HG02642 (cell line): ENCODE measurements at regions not wholly inside any gene's neighbourhood (a gene's known extent, or its start where the extent isn't known, plus 50 kb on each side); places are given as distances from the start of the nearest gene placed in this dataset.

Experiments used
- ATAC-seq: cut with Tn5 transposase; IDR thresholded peaks from one replicate; pipeline ENCODE4 v1.9.1; 2021; ENCODE audit warnings: mild to moderate bottlenecking; ENCODE audit not compliant: unreplicated experiment, poor library complexity

DNA sequence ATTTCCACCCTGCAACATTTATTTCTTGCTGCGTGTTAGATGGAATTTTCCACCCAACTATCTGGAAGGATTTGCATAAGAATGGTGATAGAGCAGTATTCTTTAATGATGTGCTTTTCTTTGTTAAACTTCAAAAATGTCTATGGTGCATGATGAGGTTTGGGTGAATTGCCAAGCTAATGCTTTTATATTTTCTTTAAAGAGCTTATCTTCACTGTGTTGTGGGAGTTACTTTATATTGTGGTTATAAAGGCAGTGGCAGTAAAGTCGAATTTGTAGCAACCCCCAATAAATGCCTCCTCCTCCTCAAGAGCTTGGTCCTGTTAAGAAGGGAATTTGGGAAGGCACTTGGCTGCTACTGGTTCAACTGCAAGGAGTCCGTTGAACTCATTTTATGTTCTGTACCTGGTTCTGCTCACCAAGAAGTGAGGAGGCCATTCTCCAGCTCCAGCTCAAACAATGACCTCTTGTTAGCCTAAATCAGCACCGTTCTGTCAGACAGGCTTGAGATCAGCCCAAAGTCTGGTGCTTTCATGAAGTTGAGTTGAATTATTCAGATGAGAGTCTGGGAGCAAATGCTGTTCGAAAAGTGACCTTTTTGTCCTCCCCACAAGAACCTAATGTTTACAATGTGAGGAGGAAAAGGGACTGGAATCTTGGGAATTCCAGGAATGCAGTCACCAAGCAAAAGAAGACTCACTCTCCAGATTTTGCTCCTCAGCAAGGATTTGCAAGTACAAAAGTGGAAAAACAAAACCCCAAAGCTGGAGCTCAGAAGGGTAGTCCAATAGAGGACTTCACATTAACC, 217.0 kb downstream of the TMEM38B start:
- no peak for ATAC-seq

DNA sequence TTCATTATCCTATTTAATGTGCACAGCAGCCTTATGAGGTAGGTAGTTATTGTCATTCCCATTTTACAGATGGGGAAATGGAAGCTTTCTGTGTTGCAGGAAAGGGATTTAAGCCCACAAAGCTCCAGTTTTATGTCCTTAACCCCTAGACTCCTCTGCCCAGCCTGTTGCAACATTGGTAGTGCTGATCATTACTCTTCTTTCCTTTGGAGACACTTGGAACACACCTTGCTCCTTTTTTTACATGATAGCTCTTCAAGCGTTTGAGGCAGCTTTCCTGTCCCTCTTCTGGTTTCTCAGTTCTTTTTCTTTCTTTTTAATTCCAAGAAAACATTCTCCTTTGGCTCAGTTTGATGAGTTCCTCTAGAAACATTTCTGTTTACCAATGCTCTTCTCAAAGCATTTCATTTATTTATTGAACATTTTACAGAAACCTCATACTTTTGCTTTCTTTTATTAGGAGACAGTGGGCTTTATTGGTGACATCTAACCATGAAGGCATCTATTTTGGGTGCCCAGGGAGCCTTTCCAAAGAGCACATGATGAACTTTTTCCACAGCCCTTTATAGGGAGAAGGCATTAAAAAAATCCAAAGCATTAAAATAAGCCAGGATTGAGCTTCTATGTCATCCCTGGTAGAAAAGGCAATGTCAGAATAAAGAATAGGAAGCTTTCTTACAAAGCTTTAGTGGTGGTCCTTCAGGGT, 218.0 kb downstream of the TMEM38B start:
- no peak for ATAC-seq

DNA sequence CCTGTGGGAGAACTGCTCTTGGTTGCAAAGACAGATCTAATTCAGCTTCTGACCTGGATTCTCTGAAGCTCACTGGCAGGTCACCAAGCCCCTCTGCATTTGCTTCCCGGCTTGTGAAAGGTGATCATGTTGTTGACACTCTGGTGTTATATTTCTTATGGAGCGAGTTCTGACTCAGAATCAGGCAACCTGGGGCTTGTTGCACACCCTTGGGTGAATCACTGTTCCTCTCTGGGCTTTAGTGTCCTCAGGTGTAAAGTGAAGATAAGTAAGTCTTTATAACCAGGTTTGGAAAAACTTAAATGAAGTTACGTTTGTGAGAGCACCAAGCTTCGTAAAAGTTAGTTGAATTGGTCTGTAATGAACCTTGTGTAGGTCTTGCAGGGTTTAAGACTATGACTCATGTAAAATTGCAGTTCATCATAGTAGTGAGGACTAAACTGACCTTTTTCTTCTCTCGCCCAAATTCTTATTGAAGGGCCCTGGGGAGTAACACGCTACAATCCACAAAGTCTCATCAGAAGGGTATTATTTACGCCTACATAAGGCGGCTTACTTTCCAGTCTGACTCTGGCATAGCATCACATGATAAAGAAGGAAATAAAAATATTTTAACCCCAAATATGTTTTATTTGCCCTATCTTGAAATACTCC, 218.6 kb downstream of the TMEM38B start:
- no peak for ATAC-seq

DNA sequence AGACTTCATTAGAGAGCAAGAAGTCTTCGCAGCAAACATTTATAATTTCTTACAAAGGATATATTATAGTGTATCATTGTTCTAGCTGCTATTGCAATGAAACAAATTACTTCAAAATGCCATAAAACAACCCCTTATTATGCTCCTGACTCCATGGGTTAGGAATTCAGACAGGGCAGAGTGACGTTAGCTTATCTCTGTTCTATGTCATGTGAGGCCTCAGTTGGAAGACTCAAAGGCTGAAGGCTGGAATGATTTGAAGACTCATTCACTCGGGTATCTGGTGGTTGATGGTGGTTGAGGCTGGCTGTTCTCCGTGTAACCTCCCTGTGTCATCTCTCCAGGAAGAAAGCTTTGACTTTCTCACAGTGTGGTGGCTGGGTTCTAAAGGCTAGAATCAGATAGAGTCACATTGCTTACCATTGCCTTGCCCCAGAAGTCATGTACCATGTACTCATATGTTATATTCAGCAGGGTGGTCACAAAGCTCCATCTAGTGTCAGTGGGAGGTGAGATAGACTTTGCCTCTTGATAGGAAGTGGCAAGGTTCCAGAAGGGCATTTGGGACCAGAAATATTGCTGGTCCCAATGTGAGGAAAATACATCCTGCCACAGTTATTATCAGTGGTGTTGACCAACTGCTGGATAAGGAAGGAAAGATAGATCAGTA, 226.9 kb downstream of the TMEM38B start:
- no peak for ATAC-seq

DNA sequence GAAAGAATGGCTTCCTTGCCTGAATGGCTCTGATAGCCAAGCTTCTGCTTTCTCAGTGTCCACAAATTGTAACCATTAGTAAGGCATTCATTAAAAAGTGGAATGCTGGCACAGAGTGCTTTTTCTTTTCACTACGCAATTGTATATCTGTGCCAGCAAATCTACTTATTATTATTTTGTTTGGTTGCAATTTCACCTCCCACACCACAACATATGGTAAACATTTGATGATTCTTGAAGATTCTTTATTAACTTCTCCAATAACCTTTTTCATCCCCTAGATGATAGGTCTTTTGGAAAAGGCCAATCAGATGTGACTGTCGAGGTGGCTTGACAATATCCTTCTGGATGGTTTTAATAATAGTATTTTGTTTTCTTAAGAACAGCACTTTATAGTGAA, 234.1 kb downstream of the TMEM38B start:
- ATAC-seq = no peak

DNA sequence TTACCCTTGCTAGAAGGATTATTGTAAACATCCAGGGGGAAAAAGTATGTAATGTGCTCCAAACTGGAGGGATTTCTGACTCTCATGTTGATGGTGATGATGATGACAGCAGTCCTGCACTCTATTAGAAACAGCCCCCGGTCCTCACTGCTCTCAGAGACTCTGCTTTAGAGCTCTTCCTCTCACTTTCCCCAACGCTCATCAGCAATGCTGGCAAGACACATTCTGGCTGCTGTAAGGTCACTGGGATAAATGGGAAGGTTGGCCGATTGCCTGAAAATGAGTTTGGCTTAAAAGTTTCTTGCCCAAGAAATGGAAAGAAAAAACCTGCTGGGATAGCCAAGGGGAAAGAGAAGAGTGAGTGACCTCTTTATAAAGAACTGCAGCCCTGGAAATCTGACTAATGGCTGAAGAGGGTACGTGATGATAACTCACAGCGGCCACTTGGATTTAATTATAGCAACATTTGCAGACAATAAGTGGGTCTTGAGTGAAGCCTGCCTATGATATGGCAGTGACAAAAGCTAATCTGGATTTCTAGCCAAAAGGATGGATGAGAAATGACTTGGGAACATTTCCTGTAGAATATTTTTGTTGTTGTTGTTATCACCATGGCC, 235.8 kb downstream of the TMEM38B start:
- ATAC-seq = no peak

DNA sequence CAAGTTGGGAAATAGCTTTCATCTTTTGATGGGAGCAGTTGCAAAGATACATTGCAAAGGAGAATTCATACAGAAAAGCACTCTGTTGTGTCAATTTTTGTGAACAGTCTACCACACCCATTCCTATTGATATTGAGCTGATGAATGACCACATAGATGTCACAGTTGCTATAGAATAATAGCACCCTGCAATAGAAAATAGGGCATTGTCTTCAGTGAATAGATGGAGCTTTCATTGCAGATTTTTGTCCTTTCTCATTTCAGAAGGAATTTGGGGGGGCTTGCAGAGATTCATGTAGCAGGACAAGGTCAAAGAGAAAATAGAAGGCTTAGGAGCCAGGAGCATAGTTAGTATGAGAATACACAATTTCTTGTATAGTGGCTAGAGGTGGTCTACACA, 237.9 kb downstream of the TMEM38B start:
- ATAC-seq = no peak

DNA sequence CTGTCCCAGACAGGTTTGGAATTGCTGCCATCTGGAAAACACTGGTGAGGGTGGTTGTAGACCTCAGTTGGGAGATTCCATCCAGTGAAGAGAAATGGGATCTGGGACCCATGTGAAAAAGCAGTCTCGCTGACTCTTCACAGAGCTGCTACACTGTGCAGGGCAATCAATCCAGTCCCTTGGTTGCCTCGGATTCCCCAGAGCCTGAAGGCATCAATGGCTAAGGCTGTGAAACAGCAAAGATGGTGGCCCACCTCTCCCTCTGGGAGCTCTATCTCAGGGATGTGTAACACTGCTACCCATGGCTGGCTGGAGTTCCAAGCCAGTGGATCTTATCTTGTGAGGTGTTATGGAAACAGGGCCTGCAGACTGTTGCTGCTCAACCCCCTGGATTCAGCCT, 256.1 kb downstream of the TMEM38B start:
- no peak for ATAC-seq

DNA sequence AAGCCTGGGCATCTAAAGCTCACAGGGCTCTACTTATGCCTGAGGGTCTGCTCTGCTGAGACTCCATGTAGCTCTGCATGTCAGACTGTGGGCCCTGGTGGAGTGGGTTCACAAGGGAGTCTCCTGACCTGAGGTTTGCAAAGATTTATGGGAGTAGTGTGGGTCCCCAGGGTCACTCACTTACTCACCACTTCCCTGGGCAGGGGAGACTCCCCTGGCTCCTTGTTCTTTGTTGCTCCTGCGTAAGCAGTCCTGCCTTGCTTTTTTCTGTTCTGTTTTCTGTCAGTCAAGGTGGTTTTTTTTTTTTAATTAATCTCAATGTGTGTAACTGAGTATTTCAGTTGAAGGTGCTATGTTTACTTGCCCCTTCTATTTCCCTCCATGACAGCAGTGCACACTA, 256.6 kb downstream of the TMEM38B start:
- no peak for ATAC-seq

DNA sequence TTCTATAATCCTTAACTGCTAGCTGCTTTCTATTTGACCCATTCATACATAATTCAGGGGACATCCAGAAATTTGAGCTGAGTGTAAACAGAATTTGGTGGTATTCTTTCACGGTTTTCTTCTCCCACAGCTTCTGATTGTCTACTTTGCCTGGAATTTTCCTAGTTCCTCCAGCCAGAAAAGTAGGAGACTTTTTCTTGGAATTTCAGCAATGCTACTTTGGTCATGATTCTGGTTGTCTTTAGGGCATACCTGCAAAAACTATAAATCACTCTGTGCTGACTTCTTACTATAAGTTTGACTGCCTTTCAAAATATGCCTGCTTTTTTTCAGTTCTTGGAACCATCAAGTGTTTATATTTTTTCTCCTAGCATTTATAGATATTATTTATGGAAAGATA, 260.2 kb downstream of the TMEM38B start:
- ATAC-seq = no peak

DNA sequence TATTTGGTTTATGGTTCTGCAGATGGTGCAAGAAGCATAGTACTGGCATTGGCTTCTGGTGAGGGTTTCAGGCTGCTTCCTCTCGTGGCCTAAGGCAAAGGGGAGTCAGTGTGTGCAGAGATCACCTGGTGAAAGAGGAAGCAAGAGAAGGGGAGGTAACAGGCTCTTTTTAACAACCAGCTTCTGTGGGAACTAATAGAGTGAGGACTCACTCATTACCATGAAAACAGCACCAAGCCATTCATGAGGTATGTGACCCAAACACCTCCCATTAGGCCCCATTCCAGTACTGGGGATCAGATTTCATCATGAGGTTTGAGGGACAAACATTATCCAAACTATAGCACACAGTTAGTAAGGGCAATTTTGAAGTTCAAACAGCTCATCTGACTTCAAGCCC, 263.5 kb downstream of the TMEM38B start:
- no peak for ATAC-seq

DNA sequence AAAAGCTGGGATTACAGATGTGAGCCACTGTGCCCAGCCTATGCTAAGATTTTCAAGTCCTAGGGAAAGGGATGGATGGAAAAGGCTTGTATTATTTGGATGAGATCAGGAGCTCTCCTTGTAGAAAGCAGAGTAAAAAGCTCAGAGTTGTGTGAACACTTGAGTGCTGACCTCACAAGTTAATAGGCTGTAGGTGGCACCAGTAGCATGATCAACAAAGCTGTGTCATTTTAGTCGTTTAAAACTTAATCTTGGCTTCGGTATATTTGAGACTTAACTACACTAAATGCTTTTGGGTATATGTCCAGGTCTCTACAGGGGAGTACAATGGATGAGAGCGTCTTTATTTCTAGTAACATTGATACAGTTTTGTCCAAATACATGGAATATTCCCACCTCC, 264.2 kb downstream of the TMEM38B start:
- ATAC-seq = no peak

DNA sequence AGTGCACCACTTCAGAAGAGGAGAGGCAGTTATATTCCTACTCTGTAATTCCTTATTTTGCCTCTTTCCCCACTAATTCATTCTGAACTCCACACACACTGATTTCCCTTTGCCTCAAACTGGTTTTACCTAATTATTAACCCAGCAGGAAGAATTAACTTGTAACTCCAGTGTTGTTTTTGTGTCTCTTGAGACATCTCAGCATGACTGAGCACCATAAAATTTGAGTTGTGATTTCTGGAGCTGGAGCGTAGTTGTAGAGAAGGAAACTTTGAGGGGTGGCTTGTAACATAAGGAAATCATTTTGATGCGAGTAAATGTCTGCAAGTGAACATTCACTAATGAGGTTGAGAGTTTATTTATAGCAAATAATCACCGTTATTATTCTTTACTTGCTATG, 265.2 kb downstream of the TMEM38B start:
- ATAC-seq = no peak

DNA sequence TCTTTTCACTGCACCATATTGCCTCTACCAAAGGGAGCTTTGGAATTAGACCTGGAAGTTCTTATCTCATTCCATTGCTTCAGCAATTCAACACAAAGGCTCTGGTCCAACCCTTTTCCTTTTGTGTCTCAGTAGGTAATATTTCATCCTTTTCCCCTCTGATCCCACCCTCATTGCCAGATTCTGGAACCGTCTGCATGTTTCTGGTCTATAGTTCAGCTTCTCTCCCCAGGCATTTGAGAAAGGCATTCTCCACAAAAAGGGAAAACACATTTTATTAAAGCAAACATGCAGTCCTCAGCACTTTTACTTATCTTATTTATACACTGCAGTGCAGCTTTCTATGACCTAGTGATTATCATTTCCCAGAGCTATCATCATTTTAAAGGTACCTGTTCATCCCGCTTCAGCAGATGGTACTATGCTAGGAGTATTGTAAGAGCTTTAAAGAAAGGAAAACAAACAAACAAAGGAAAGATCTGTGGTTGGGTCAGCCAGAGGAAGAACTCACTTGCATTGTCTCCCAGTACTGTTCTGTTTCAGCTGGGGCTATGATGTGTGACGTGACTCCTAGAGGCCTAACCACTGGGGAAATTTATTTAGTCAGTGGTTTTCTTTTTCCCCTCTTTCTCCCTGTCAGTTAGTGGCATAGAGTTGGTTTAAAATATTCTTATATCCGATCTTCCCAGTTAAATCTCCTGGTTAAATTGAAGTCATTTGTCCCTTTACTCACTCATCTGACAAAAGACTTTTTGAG, 269.2 kb downstream of the TMEM38B start:
- ATAC-seq = no peak

DNA sequence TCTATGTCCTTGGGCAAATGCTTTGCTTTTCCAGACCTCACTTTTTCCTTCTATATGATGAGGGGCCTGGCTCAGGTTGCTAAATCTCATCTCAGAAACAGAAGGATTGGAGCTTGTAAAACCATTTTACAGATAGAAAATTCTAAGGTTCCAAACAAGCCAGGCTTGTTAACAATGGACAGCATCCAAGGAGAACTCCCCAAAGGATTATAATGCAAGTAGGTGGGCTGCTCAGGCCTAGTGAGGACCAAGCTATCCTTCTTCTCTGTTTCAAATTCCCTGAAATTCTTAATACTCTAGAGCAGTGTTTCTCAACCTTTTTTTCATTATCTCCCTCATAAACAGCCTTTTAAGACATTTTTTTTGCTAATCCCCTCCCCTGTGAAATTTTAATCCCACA, 269.8 kb downstream of the TMEM38B start:
- no peak for ATAC-seq

DNA sequence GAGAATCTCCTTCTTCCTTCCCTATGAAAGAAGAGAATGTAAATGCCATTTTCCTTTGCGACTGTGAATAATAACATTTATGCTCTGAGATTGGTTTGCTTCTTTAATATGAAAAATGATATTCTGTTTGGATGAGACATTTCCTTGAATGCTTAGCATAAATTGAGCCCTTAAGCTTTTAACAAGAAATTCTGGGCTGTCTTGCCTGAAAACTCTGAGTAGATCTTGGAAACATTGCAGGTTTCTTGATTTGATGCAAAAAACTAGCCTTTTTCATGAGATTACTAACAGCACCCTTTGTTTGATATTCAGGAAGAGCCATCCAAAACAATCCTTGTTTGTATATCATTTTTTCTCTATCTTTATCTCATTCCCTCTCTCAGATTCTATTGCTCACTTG, 272.5 kb downstream of the TMEM38B start:
- no peak for ATAC-seq

DNA sequence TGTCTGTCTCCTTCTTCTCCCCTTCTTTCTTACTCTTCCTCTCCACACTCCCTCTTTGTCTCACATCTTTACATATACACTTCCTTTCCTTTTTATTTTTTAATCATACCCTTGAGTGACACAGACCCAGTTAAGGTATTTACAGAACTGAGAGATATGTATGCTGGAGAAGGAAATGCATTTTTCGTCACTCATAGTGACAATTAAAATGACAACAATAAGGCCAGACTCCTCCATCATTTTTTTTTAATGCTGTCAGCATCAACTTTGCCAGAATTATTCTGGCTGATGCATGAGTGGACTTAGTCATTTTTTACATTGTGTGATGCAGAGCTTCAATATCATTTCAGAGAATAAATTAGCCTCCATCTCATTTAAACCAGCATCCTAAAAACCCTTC, 272.9 kb downstream of the TMEM38B start:
- no peak for ATAC-seq

DNA sequence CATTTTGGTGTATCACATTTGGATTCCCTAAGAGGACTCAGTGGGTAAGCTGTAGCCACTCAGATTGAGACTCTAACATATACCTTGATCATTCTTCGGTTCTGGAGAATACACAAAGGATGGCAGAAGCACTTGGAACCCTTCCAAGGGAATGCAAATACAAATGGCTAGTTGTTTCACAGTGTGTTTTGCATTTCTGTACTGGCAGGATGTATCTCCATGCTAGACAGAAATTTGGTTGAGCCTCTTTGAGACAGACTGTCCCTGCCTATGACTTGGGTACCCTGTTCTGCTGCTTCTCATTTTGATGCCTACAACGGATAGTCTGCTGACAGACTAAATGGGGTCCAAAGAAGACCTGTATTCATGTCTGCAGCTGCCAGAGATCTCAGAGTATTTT, 273.5 kb downstream of the TMEM38B start:
- ATAC-seq = no peak

DNA sequence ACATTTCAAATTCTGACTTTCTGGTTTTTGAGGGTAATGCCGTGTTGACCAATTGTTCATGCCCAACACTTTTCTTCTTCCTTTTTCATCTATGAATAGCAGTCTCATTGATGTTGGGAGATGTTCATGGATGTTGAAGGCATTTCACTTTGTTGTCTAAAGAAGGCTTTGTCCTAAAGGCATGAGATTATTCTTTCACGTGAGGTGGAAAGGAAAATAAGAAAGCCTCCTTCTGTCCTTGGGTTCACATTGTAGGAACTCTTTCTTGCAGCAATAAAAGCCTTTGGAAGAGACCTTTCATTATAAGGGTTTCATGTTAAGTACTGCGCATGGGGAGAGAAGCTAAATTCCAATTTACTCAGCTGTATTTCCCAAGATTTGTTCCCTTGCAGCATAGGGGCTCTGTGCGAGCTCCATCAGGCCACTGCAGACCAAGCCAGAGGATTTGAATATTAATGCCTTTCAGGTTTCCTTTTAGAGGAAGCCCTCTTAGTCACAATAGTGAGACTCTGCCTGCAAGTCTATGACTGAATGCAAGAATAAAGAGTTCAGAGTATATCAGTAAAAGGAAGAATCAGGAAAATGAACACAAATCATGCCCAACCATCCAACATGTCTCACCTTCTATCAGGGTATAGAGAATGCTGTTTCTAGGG, 274.6 kb downstream of the TMEM38B start:
- no peak for ATAC-seq
